NCI-H1092 (cell line): ENCODE measurements at regions not wholly inside any gene's neighbourhood (a gene's known extent, or its start where the extent isn't known, plus 50 kb on each side); places are given as distances from the start of the nearest gene placed in this dataset.
"Not testable (repeated sequence)": the region's sequence is repeated elsewhere in the genome, so short reads cannot be mapped to it uniquely, and the experiment has no call there.

Experiments
- DNase-seq: peaks from one replicate; lab custom pipeline; 2025; lab: John Stamatoyannopoulos, UW

DNA sequence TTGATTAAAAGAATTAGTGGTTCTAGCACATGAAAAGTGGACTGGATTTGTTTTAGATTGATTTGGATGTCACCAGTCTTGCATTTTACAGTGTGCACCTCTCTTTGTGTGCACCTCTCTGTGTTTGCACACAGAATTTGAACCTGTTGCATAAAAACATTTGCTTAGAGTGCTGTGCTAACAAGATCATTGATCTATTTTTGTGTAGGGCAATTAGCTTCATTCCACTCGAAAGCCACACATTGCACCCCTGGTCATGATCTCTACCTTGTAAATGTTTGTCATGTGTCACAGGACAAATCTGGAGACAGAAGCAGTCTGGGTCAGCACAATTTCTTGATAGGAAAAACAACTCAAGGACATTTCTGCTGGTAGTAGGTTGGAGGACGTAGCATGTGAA, 258.7 kb upstream of the LINC00305 start:
- DNase-seq = no peak

DNA sequence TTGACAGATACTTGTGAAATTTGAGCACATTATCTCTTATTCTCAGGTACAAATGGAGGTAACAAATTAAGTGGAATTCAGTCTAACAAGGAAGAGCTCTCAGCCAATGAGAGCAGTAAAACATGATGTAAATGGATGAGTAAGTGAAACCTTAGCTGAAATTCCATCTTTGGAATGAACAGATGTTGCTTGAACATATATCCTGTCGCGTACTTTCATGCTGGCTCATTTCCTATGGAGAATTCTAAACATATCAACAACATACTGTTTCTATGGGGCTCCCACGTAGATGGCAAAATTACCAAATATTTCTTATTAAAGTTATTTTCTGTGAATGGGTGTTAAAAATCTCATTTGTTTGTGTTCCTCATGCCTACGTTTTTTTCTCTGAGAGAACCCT, 256.3 kb upstream of the LINC00305 start:
- DNase-seq = no peak

- no peak for DNase-seq
Observed at GRCh38 chr18:64403784-64404503, 255.1 kb upstream of the LINC00305 start.

DNA sequence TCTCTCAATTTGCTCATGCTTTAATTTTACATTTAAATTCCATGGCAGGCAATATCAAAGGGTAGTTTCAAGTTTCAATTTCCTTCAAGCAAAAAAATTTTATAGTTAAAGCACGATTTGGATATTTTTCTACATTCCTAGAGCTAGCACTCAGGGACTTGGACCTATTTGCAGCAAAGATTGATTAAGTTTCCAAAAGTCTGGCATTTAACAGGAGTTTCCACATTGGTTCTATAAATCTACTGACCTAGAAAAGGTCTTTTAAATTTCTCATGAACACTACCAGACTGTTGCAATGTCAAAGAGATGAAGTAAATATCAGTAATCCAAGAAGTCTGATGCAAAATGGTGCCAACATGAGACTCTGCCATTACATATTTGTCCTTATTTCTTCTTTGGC, 253.7 kb upstream of the LINC00305 start:
- DNase-seq = no peak

DNA sequence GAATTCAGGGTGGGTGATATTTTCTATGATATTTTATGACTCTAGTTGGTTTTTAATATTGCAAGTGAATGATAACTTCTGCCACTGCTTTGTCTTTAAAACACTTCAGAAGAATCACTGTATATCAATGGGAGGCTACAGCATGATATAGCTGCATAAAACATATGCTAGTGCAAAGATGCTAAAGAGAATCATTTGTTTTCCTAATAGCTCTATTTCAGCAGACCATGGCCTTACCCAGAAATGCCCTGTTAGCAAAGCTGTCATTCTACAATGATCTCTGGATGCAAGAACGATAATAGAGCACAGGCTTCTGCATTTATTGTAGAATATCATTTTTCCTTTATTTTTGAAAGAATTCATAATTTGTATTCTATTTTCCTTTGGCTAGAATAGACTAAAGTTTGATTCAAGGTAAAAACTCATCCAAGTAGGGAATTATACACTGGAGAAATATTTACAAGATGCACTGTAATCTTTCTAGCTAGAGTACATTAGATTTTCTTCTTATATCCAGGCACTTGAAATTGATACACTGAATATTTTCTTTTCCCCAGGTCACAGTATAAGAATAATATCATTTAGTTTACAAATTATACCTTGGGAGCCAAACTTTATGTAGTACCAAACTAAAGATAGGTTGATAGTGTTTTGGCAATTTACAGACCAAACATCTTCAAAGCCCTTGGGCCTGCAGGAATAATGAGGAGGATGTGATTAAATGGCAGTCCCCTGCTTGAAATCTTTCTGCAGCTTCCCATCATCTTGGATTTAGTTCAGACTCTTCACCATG, 252.6 kb upstream of the LINC00305 start:
- no peak for DNase-seq

DNA sequence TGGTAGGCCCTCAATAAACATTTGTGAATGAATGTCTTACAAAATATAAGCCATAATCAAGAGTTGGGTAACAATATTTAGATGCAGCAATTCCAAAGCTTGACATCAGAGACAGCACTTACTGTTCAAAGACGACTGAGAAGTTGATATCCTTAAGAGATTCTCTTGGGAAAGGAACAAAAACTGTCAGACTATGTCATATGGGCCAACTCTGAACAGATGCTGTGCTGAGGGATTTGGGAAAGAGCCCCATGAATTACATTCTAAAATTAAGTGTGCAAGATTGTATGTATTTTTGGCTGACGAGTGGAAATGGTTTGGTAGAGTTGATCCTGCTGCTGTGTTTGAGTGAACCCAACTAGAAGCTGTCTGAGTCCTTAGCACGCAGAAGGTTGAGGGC, 250.7 kb upstream of the LINC00305 start:
- DNase-seq = no peak

DNA sequence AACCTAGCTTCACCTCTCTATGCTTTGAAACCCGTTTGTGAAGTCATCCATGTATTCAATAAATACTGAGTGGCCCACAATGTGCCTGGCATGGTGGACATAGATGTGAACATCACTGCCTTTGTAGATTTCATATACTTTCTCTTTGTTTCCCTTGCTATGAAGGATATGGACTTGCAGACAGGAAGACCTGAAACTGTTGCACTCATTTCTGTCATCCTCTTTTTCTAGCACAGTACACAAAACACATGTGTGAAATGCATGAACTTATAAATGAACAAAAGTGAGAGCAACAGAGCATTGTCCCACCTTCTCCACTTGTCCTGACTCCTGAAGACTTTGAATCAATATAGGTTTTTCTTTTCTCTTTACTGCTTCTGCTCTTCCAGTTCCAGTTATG, 249.4 kb upstream of the LINC00305 start:
- DNase-seq = no peak

DNA sequence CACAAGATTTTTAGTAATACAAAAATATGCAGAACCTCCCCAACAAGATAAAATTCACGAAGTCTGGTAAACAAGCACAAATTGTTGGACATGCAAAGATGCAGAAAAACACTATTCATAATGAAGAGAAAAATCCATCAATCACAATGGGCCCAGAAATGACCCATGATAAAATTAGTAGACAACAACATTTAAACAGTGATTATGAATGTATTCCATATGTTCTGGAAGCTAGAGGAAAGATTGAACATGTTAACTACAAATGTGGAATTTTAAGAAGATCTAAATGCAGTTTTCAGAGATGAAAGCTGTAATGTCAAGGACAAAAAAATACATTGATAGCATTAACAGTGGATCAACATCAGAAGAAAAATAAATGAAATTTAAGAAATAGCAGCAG, 243.3 kb upstream of the LINC00305 start:
- no peak for DNase-seq

- DNase-seq = no peak
Observed at GRCh38 chr18:64384101-64384500, 235.2 kb upstream of the LINC00305 start.

DNA sequence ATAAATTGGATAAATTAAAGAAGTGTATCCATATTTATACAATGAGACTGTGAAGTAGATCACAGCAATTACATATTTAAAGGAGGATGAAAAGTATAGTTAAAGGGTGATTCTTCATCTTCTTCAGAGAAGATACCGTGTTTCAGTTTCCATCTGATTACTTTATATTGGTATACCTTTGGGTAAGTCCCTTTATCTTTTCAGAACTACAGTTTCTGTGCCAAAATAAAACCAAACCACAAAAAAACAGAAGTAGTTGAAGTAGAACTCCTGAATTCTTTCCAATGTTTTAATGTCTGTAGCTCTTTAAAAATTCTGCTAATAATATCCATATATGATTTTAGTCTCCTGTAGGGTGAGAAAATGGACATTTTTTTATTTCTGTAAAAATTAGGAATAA, 231.2 kb upstream of the LINC00305 start:
- no peak for DNase-seq

DNA sequence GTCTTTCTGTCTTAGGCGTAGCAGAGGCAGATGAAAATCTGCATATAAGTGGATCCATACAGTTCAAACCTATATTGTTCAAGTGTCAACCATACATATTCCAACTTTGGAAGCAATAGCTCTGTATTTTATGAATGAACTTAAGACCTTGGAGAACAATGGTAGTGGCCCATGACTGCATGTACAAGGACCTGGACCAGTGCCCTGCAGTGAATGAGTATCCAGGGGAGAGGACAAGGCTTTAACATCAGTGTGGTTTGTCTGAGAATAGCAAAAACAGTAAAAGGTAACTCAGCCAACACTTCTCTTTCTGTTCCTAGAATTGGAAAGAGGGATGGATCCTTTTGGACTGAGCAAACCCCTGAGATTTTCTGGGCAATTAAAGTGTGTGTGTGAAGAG, 230.8 kb upstream of the LINC00305 start:
- DNase-seq = no peak

DNA sequence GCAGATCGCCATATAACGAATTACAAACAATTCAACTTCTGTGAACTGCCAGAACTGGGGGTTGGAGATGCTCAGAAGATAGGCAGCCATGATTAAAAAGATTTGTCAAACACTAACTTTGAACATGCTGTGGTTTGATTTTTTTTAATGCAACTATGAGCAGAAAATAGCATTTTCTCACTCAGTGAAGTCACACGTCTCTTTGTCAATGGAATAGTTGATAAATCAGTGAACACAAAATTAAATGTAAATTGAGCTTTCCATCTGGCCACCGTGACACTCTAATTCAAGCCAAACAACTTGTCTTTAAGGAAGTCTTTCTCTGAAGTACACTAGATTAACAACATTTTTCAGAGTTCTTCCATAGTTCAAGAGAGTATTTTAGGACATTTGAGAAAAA, 228.6 kb upstream of the LINC00305 start:
- DNase-seq = no peak

- DNase-seq = no peak
Observed at GRCh38 chr18:64372850-64373249, 224.0 kb upstream of the LINC00305 start.

DNA sequence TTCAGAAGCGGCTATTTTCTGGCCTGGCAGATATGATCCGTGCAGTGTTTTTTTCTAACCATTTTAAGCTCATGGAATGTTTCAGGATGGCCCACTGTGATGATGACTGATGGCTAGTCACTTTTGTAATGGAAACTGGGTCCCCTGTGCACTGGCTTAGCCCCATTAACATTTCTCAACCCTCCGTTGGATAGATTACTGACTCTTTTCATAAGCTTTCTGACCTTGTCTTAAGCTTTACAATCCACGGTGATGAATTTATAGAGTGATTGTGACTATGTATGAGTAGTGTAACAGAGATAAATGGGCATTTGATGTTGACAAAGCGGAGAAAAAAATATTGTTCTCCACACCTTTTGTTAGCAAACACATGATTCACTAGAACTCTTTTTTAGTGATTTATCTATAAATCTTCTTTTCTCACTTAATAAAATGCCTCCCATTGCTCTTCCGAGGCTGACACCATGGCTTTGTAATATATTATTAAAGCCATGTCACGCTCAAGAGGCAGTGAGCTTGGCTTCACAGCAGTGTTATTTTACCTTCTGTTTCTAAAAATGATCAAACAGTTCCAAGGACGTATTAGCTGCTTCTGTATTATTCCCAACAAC, 221.0 kb upstream of the LINC00305 start:
- not testable (repeated sequence) for DNase-seq

DNA sequence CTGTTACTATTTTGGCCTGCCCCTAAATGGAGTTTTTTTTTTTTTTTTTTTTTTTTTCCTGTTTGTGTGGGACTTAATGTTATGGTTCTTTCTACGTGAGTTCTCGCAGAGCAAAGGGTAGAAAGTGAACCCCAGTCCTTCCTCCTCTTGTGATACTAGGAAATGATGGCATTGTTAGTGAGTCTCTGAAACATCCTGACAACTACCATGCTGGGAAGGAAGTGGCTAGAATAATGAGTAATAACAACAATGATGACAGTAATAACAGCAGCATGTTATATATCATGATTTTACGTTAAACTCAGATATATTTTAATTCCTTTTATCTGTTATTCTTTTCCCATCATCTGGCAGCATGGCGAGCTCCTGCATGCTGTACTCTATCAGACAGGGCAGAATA, 216.2 kb upstream of the LINC00305 start:
- no peak for DNase-seq

DNA sequence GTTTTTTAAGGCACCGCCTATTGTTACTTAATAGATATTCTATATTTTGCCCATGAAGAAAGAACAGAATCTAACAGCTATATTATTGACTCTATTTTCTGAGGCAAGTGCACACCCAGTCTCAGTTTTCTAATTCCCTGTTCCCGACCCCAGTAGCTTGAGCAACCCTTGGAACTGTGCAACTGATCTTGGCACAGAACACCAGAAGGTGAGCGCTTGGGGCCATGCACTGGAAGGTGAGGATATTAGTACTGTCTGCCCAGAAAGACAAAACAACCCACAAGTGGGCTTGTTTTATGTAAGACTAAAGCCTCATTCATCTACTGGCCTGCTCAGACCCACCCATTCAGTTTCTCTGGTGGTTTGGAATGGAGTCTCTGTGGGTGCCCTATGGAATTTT, 188.8 kb upstream of the LINC00305 start:
- no peak for DNase-seq

DNA sequence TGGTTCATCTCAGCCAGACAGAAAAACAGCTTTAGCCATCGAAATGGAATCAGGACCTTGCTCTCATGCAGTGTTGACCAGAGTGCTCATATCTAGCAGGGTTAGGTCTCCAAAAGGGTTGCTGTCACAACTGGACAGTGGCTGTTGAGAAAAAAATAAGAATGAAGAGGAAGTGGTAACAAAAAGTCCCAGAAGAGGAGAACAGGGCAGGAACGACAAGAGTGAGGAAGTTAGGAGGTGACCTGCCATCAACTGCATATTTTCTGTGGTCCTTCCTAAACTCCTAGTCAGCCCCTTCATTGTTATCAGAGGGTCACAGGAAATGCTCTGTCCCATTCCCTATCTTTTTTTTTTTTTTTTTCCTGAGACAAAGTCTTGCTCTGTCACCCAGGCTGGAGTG, 188.1 kb upstream of the LINC00305 start:
- no peak for DNase-seq

DNA sequence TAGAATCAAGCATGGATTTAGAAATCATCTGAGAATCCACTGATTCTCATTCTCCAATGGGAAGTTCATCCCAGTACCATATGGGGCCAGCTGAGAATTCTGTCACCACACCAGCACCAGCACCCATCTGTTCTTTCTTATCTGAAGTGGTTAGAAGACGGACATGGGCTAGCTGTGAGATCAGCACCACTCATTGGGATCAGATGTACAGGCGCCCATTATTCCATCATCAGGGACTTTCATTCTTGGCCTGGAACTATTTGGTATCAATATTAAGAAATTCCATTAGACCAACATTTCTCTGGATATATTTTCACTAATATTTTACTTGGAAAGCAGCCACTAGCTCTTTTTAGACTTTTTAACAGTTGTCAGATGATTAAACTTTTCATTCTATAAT, 185.9 kb upstream of the LINC00305 start:
- DNase-seq = no peak

DNA sequence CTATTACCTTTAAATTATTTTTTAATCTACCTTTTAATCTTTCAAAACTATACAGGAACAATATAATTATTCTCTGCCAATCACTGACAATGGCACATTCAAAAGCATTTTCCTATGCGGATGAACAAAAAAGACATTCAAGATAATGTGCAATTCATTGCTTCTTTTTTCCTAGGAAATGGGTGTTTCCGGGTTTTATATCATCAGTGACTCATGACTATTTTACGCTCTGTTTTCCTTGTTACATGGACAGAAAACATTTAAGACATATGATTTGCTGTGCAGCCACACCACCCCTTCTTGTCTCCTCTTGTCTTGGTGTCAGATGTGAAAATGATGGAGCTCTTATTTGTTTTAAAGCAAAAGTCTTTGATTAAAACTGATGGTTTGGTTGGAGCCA, 184.7 kb upstream of the LINC00305 start:
- DNase-seq = no peak

GRCh38 chr18:64332835-64333234, 183.9 kb upstream of the LINC00305 start:
- no peak for DNase-seq

DNA sequence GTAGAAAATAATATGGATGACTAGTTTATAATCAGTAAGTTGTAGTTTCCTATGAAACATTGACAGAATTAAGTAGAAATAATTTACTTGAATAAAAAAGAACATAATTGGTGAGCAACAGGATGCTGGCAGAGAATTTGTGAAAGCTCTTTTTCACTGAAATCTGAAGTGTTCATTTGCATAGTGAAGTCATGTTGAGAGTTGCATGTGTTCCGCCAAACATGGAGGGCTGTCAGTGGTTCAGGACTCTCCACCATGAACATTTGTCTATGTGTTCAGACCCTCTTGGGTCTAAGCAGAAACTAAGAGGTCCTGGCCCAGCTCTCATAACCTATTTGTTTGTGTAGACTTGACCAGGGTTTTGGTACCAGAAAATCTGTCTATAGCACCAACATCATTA, 182.5 kb upstream of the LINC00305 start:
- DNase-seq = no peak

- DNase-seq = no peak
Observed at GRCh38 chr18:64330931-64331330, 182.0 kb upstream of the LINC00305 start.

- DNase-seq = no peak
Observed at GRCh38 chr18:64330161-64330560, 181.3 kb upstream of the LINC00305 start.
